ENCODE measurements at regions not wholly inside any gene's neighbourhood (a gene's known extent, or its start where the extent isn't known, plus 50 kb on each side); places are given as distances from the start of the nearest gene placed in this dataset.

- no peak for DNase-seq (ENCODE audit: extremely low read depth, low read depth)
Measured at GRCh38 chr16:49910541-49911071, 54.7 kb upstream of the ZNF423 start.

- DNase-seq (ENCODE audit: extremely low read depth, low read depth), result no peak
Measured at GRCh38 chr16:49911430-49911829, 55.5 kb upstream of the ZNF423 start.

- DNase-seq (ENCODE audit: extremely low read depth, low read depth), result no peak
Measured at GRCh38 chr16:49912721-49913120, 56.8 kb upstream of the ZNF423 start.

GRCh38 chr16:49913720-49914119 is 57.8 kb upstream of the ZNF423 start:
- DNase-seq (ENCODE audit: extremely low read depth, low read depth), result no peak

- DNase-seq (ENCODE audit: extremely low read depth, low read depth), result no peak
Measured at GRCh38 chr16:49914657-49915056, 58.7 kb upstream of the ZNF423 start.

GRCh38 chr16:49918257-49918656 is 62.3 kb upstream of the ZNF423 start:
- no peak for DNase-seq (ENCODE audit: extremely low read depth, low read depth)

GRCh38 chr16:49919327-49919726 is 63.4 kb upstream of the ZNF423 start:
- DNase-seq (ENCODE audit: extremely low read depth, low read depth), result no peak

- DNase-seq (ENCODE audit: extremely low read depth, low read depth), result no peak
Measured at GRCh38 chr16:49920397-49920796, 64.5 kb upstream of the ZNF423 start.

- DNase-seq (ENCODE audit: extremely low read depth, low read depth), result no peak
Measured at GRCh38 chr16:49921106-49921505, 65.2 kb upstream of the ZNF423 start.

GRCh38 chr16:49921791-49922456 is 66.0 kb upstream of the ZNF423 start:
- DNase-seq (ENCODE audit: extremely low read depth, low read depth), result peak; percentile 40

GRCh38 chr16:49923411-49923810 is 67.5 kb upstream of the ZNF423 start:
- no peak for DNase-seq (ENCODE audit: extremely low read depth, low read depth)

GRCh38 chr16:49924078-49924477 is 68.2 kb upstream of the ZNF423 start:
- DNase-seq (ENCODE audit: extremely low read depth, low read depth), result no peak

- DNase-seq (ENCODE audit: extremely low read depth, low read depth), result no peak
Measured at GRCh38 chr16:49926941-49927340, 71.0 kb upstream of the ZNF423 start.

GRCh38 chr16:49928176-49929041 is 72.5 kb upstream of the ZNF423 start:
- DNase-seq (ENCODE audit: extremely low read depth, low read depth), result no peak

GRCh38 chr16:49929626-49930025 is 73.7 kb upstream of the ZNF423 start:
- DNase-seq (ENCODE audit: extremely low read depth, low read depth), result no peak

- no peak for DNase-seq (ENCODE audit: extremely low read depth, low read depth)
Measured at GRCh38 chr16:49930841-49931240, 74.9 kb upstream of the ZNF423 start.

- DNase-seq (ENCODE audit: extremely low read depth, low read depth), result no peak
Measured at GRCh38 chr16:49931266-49931665, 75.4 kb upstream of the ZNF423 start.

GRCh38 chr16:49931916-49932315 is 76.0 kb upstream of the ZNF423 start:
- no peak for DNase-seq (ENCODE audit: extremely low read depth, low read depth)

- DNase-seq (ENCODE audit: extremely low read depth, low read depth), result no peak
Measured at GRCh38 chr16:49932434-49932833, 76.5 kb upstream of the ZNF423 start.

- DNase-seq (ENCODE audit: extremely low read depth, low read depth), result no peak
Measured at GRCh38 chr16:49932946-49933345, 77.0 kb upstream of the ZNF423 start.

GRCh38 chr16:49936791-49937190 is 80.9 kb upstream of the ZNF423 start:
- no peak for DNase-seq (ENCODE audit: extremely low read depth, low read depth)

- no peak for DNase-seq (ENCODE audit: extremely low read depth, low read depth)
Measured at GRCh38 chr16:49937886-49938285, 82.0 kb upstream of the ZNF423 start.
